H1 (cell line): ENCODE measurements at regions not wholly inside any gene's neighbourhood (a gene's known extent, or its start where the extent isn't known, plus 50 kb on each side); places are given as distances from the start of the nearest gene placed in this dataset.

ENCODE experiments used
- HDAC2 ChIP-seq, 2 experiments: fragments of 300-600 bp in 1 of 2; sonication (generic) in 1 of 2; IDR thresholded peaks; 2 replicates each; pipeline ENCODE4 v1.6.1; 2011 to 2012; ENCODE audit warnings: low read depth in 2 of 2, low read length in 2 of 2, mild to moderate bottlenecking in 2 of 2, moderate library complexity in 2 of 2, borderline replicate concordance in 1 of 2, inconsistent platforms in 1 of 2
- MAFK ChIP-seq: IDR thresholded peaks from 2 replicates; pipeline ENCODE4 v1.6.1; 2012; ENCODE audit warnings: low read depth, mild to moderate bottlenecking, improper control_type of control experiment, low read length
- POLR2A ChIP-seq, 2 experiments: IDR thresholded peaks; 1 replicate in 1 of 2; 2 replicates in 1 of 2; pipeline ENCODE4 v1.6.1; 2011; ENCODE audit warnings: low read depth in 2 of 2, low read length in 2 of 2, mild to moderate bottlenecking in 2 of 2; ENCODE audit errors: control extremely low read depth in 1 of 2
- TF ChIP-seq, protein P1 (sequence below), 3 experiments: IDR thresholded peaks; 1 replicate in 2 of 3; 2 replicates in 1 of 3; pipeline versions ENCODE4 v1.5.1 to v1.6.1; 2011; ENCODE audit warnings: low read length in 3 of 3, mild to moderate bottlenecking in 3 of 3, inconsistent platforms in 2 of 3, low read depth in 1 of 3, moderate library complexity in 1 of 3; ENCODE audit not compliant: insufficient read depth in 1 of 3; ENCODE audit errors: control extremely low read depth in 1 of 3

DNA sequence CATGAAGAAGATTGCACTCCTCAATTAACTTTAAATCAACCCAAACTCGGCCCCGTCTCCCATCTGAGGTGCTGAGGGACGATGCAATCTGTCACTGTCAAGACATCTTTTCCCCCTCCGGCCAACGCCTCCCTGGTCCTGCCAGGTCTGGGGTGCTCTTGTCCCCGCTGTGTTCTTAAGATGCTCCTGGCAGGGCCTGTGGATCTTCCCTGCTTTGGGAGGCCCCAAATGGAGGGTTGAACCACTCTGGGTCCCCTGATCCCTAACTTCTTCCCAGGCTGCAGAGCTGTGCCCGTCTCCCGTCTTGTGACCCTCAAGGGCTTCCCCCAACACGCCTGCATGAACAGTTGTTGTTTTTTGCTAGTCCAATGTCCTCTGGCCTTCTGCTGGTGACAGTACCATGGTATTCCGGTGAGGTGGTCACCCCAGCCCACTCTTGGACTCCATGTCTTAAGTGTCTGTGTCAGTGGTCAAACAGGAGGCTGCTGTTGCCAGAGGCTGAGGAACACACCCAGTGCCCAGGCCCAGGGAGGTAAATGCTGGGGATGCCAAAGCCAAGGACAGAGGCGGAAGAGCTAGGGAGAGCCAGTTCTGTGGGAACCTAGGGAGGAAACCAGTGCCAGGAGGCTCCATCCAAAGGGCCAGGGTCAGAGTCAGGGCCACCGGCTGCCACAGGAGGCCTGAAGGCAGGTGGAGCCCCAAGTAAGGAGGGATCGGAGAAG, 70.6 kb upstream of the SHANK2 start:
- TF ChIP-seq, protein P1, sequence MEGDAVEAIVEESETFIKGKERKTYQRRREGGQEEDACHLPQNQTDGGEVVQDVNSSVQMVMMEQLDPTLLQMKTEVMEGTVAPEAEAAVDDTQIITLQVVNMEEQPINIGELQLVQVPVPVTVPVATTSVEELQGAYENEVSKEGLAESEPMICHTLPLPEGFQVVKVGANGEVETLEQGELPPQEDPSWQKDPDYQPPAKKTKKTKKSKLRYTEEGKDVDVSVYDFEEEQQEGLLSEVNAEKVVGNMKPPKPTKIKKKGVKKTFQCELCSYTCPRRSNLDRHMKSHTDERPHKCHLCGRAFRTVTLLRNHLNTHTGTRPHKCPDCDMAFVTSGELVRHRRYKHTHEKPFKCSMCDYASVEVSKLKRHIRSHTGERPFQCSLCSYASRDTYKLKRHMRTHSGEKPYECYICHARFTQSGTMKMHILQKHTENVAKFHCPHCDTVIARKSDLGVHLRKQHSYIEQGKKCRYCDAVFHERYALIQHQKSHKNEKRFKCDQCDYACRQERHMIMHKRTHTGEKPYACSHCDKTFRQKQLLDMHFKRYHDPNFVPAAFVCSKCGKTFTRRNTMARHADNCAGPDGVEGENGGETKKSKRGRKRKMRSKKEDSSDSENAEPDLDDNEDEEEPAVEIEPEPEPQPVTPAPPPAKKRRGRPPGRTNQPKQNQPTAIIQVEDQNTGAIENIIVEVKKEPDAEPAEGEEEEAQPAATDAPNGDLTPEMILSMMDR (IDR thresholded peaks at IDR 0.05; ENCODE audit: control extremely low read depth in 1 of 3, insufficient read depth in 1 of 3, low read depth in 1 of 3, low read length in 3 of 3): no peak
- TF ChIP-seq MAFK: no peak
- no peak for TF ChIP-seq POLR2A (IDR thresholded peaks at IDR 0.05; ENCODE audit: control extremely low read depth in 1 of 2, low read depth in 2 of 2, low read length in 2 of 2)
- no peak for TF ChIP-seq HDAC2 (IDR thresholded peaks at IDR 0.05; ENCODE audit: borderline replicate concordance in 1 of 2, low read depth in 2 of 2, low read length in 2 of 2)
